ENCODE measurements at regions not wholly inside any gene's neighbourhood (a gene's known extent, or its start where the extent isn't known, plus 50 kb on each side); places are given as distances from the start of the nearest gene placed in this dataset.

GRCh38 chr3:27628026-27628750 is 93.9 kb downstream of the EOMES start:
- TF ChIP-seq, protein P1, sequence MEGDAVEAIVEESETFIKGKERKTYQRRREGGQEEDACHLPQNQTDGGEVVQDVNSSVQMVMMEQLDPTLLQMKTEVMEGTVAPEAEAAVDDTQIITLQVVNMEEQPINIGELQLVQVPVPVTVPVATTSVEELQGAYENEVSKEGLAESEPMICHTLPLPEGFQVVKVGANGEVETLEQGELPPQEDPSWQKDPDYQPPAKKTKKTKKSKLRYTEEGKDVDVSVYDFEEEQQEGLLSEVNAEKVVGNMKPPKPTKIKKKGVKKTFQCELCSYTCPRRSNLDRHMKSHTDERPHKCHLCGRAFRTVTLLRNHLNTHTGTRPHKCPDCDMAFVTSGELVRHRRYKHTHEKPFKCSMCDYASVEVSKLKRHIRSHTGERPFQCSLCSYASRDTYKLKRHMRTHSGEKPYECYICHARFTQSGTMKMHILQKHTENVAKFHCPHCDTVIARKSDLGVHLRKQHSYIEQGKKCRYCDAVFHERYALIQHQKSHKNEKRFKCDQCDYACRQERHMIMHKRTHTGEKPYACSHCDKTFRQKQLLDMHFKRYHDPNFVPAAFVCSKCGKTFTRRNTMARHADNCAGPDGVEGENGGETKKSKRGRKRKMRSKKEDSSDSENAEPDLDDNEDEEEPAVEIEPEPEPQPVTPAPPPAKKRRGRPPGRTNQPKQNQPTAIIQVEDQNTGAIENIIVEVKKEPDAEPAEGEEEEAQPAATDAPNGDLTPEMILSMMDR (tag by site-specific recombination; IDR thresholded peaks at IDR 0.05), result no peak
- TF ChIP-seq ZNF214 (tag by site-specific recombination; IDR thresholded peaks at IDR 0.05; ENCODE audit: borderline replicate concordance), result no peak
- no peak for TF ChIP-seq ZNF311 (tag by site-specific recombination; IDR thresholded peaks at IDR 0.05; ENCODE audit: borderline replicate concordance)
- TF ChIP-seq YY1 (tag by site-specific recombination; IDR thresholded peaks at IDR 0.05), result no peak
- TF ChIP-seq BCL11A (tag by site-specific recombination; IDR thresholded peaks at IDR 0.05; ENCODE audit: low read depth), result no peak
- TF ChIP-seq ZNF660 (tag by site-specific recombination; IDR thresholded peaks at IDR 0.05), result no peak
- no peak for TF ChIP-seq ZNF140 (tag by site-specific recombination; IDR thresholded peaks at IDR 0.05)
- TF ChIP-seq GLI4 (tag by site-specific recombination; IDR thresholded peaks at IDR 0.05), result no peak
- no peak for TF ChIP-seq ZNF280D (tag by site-specific recombination; IDR thresholded peaks at IDR 0.05)
- no peak for TF ChIP-seq SP2 (tag by site-specific recombination; IDR thresholded peaks at IDR 0.05)
- TF ChIP-seq ZBTB21 (tag by site-specific recombination; IDR thresholded peaks at IDR 0.05), result no peak

Measured in HEK293 (cell line).